Trophoblast cell (in vitro differentiated cells and primary cell): ENCODE measurements at regions not wholly inside any gene's neighbourhood (a gene's known extent, or its start where the extent isn't known, plus 50 kb on each side); places are given as distances from the start of the nearest gene placed in this dataset.
A peak's percentile ranks its signal among the peaks of the same experiment; 100 is the strongest.

Experiments
- DNase-seq, 2 donors: peaks; one replicate each; pipeline ENCODE4 v3.0.0-alpha.2; 2016
- H2AFZ ChIP-seq: 2 replicates; pipeline ENCODE4 v1.6.1; 2013; ENCODE audit warnings: low read length, moderate library complexity, mild to moderate bottlenecking; ENCODE audit not compliant: insufficient read depth, poor library complexity
- H2AK5ac ChIP-seq: 2 replicates; pipeline ENCODE4 v1.6.1; 2013; ENCODE audit warnings: mild to moderate bottlenecking, low read length
- H2BK120ac ChIP-seq: 2 replicates; pipeline ENCODE4 v1.6.1; 2013; ENCODE audit warnings: low read length, mild to moderate bottlenecking, moderate library complexity; ENCODE audit not compliant: insufficient read depth, poor library complexity
- H2BK12ac ChIP-seq: 2 replicates; pipeline ENCODE4 v1.6.1; 2013; ENCODE audit warnings: mild to moderate bottlenecking, low read length, moderate library complexity
- H2BK5ac ChIP-seq: 2 replicates; pipeline ENCODE4 v1.6.1; 2013; ENCODE audit warnings: low read length, low read depth, moderate library complexity, mild to moderate bottlenecking; ENCODE audit not compliant: poor library complexity
- H3K14ac ChIP-seq: 2 replicates; pipeline ENCODE4 v1.6.1; 2013; ENCODE audit warnings: mild to moderate bottlenecking, low read length
- H3K18ac ChIP-seq: 2 replicates; pipeline ENCODE4 v1.6.1; 2013; ENCODE audit warnings: mild to moderate bottlenecking, low read length
- H3K23ac ChIP-seq: 2 replicates; pipeline ENCODE4 v1.6.1; 2013; ENCODE audit warnings: low read length
- H3K27ac ChIP-seq: 2 replicates; pipeline ENCODE4 v1.5.1; 2013; ENCODE audit warnings: low read depth, mild to moderate bottlenecking, inconsistent platforms, low read length, moderate library complexity
- H3K27me3 ChIP-seq: 2 replicates; pipeline ENCODE4 v1.6.1; 2013; ENCODE audit warnings: inconsistent platforms, mild to moderate bottlenecking, low read length, moderate library complexity; ENCODE audit not compliant: insufficient read depth
- H3K36me3 ChIP-seq, 2 experiments: 1 replicate in 1 of 2; 2 replicates in 1 of 2; pipeline ENCODE4 v1.6.1; 2013; ENCODE audit warnings: low read length in 2 of 2, mild to moderate bottlenecking in 2 of 2, moderate library complexity in 1 of 2; ENCODE audit not compliant: insufficient read depth in 2 of 2, control insufficient read depth in 1 of 2
- H3K4ac ChIP-seq: 2 replicates; pipeline ENCODE4 v1.6.1; 2013; ENCODE audit warnings: low read depth, mild to moderate bottlenecking, low read length, moderate library complexity
- H3K4me1 ChIP-seq, 2 experiments: 1 replicate in 1 of 2; 2 replicates in 1 of 2; pipeline ENCODE4 v1.6.1; 2013; ENCODE audit warnings: low read length in 2 of 2, mild to moderate bottlenecking in 2 of 2, moderate library complexity in 1 of 2; ENCODE audit not compliant: insufficient read depth in 2 of 2, control insufficient read depth in 1 of 2
- H3K4me2 ChIP-seq: 2 replicates; pipeline ENCODE4 v1.6.1; 2013; ENCODE audit warnings: inconsistent platforms, mild to moderate bottlenecking, low read length, moderate library complexity
- H3K4me3 ChIP-seq: 2 replicates; pipeline ENCODE4 v1.5.1; 2013; ENCODE audit warnings: mild to moderate bottlenecking, low read depth, low read length, inconsistent platforms
- H3K79me1 ChIP-seq: one replicate; pipeline ENCODE4 v1.6.1; 2013; ENCODE audit warnings: low read length
- H3K79me2 ChIP-seq: 2 replicates; pipeline ENCODE4 v1.6.1; 2013; ENCODE audit warnings: low read length, mild to moderate bottlenecking; ENCODE audit not compliant: control insufficient read depth, insufficient read depth, poor library complexity
- H3K9ac ChIP-seq: 2 replicates; pipeline ENCODE4 v1.6.1; 2013; ENCODE audit warnings: mild to moderate bottlenecking, low read length
- H3K9me3 ChIP-seq: 2 replicates; pipeline ENCODE4 v1.6.1; 2013; ENCODE audit warnings: low read depth, mild to moderate bottlenecking, control low read depth, inconsistent platforms, low read length; ENCODE audit not compliant: insufficient read depth
- H4K12ac ChIP-seq: 2 replicates; pipeline ENCODE4 v1.6.1; 2013; ENCODE audit warnings: low read depth, mild to moderate bottlenecking, low read length, moderate library complexity
- H4K8ac ChIP-seq: 2 replicates; pipeline ENCODE4 v1.6.1; 2013; ENCODE audit warnings: low read depth, mild to moderate bottlenecking, low read length, moderate library complexity
- H4K91ac ChIP-seq: one replicate; pipeline ENCODE4 v1.6.1; 2013; ENCODE audit warnings: low read depth, mild to moderate bottlenecking, low read length, moderate library complexity
- WGBS: extraction: QIAGEN DNeasy Blood & Tissue Kit; methylation state at CpG from one replicate; pipeline ENCODE4 v1.1.7; 2013; ENCODE audit warnings: missing lambda C conversion rate; ENCODE audit not compliant: insufficient read length, insufficient coverage; ENCODE audit errors: extremely low coverage; 5-methylcytosine and 5-hydroxymethylcytosine counted together

- H2AK5ac ChIP-seq: no peak overlapping the region
- no peaks in the 10 kb centered on the region for H3K9me3 ChIP-seq
- no peak overlapping the region for H3K4ac ChIP-seq
- H4K8ac ChIP-seq: no peak overlapping the region
- WGBS: no CpG with 5 or more reads among the region's 4 CpGs
- H3K36me3 ChIP-seq: no peaks in the 10 kb centered on the region
- H3K4me1 ChIP-seq: peaks cover 0 to 3% of the 10 kb centered on the region in 2 experiments
- H3K23ac ChIP-seq: no peak overlapping the region
- H2BK120ac ChIP-seq: no peak overlapping the region
- no peak overlapping the region for H2BK12ac ChIP-seq
- H3K4me3 ChIP-seq: no peak overlapping the region
- no peak overlapping the region for H3K14ac ChIP-seq
- no peak overlapping the region for H3K18ac ChIP-seq
- no peak overlapping the region for H4K12ac ChIP-seq
- no peak overlapping the region for H3K4me2 ChIP-seq
- no peak overlapping the region for H2AFZ ChIP-seq
- H3K27me3 ChIP-seq: no peaks in the 10 kb centered on the region
- no peak overlapping the region for H3K9ac ChIP-seq
- H3K79me2 ChIP-seq: no peaks in the 10 kb centered on the region
- peak in 1 of 2 donors; percentile 11 for DNase-seq
- no peak overlapping the region for H3K27ac ChIP-seq
- H4K91ac ChIP-seq: no peak overlapping the region
- no peak overlapping the region for H2BK5ac ChIP-seq
- no peaks in the 10 kb centered on the region for H3K79me1 ChIP-seq
Measured at GRCh38 chr4:81714291-81714690, 242.6 kb upstream of the RASGEF1B start.

GRCh38 chr4:81712714-81713113 lies 241.0 kb upstream of the RASGEF1B start:
- Histone ChIP-seq H2AFZ (no peak overlapping the region), H3K4me2 (no peak overlapping the region), H4K8ac (no peak overlapping the region), H3K14ac (no peak overlapping the region), H2BK12ac (no peak overlapping the region), H3K79me1 (no peaks in the 10 kb centered on the region), H3K36me3 (no peaks in the 10 kb centered on the region), H3K79me2 (no peaks in the 10 kb centered on the region), H3K4ac (no peak overlapping the region), H3K9ac (no peak overlapping the region), H3K4me3 (no peak overlapping the region), H3K18ac (no peak overlapping the region), H4K12ac (no peak overlapping the region), H3K23ac (no peak overlapping the region), H3K27ac (no peak overlapping the region), H2BK120ac (no peak overlapping the region), H3K27me3 (no peaks in the 10 kb centered on the region), H2BK5ac (no peak overlapping the region), H3K9me3 (no peaks in the 10 kb centered on the region), H2AK5ac (no peak overlapping the region), H3K4me1 (peaks cover 0 to 3% of the 10 kb centered on the region in 2 experiments), H4K91ac (no peak overlapping the region)
- WGBS: no CpG with 5 or more reads among the region's 2 CpGs
- no peak for DNase-seq

GRCh38 chr4:81704461-81704860 lies 232.8 kb upstream of the RASGEF1B start:
- H3K27ac ChIP-seq: no peak overlapping the region
- H3K9ac ChIP-seq: no peak overlapping the region
- H2AK5ac ChIP-seq: no peak overlapping the region
- H4K91ac ChIP-seq: no peak overlapping the region
- H4K8ac ChIP-seq: no peak overlapping the region
- no peak overlapping the region for H3K4ac ChIP-seq
- H4K12ac ChIP-seq: no peak overlapping the region
- no peaks in the 10 kb centered on the region for H3K27me3 ChIP-seq
- H2AFZ ChIP-seq: no peak overlapping the region
- DNase-seq: no peak
- no peak overlapping the region for H2BK12ac ChIP-seq
- H3K23ac ChIP-seq: no peak overlapping the region
- no peaks in the 10 kb centered on the region for H3K79me2 ChIP-seq
- H2BK5ac ChIP-seq: no peak overlapping the region
- no peak overlapping the region for H3K4me3 ChIP-seq
- H3K4me1 ChIP-seq: no peaks in the 10 kb centered on the region
- no peaks in the 10 kb centered on the region for H3K9me3 ChIP-seq
- no peak overlapping the region for H2BK120ac ChIP-seq
- no peaks in the 10 kb centered on the region for H3K36me3 ChIP-seq
- no peak overlapping the region for H3K4me2 ChIP-seq
- no CpG with 5 or more reads among the region's 2 CpGs for WGBS
- H3K14ac ChIP-seq: no peak overlapping the region
- H3K79me1 ChIP-seq: no peaks in the 10 kb centered on the region
- H3K18ac ChIP-seq: no peak overlapping the region

- Histone ChIP-seq H3K18ac (no peak overlapping the region), H2BK12ac (no peak overlapping the region), H4K91ac (no peak overlapping the region), H3K9ac (no peak overlapping the region), H4K12ac (no peak overlapping the region), H3K23ac (no peak overlapping the region), H3K14ac (no peak overlapping the region), H4K8ac (no peak overlapping the region), H3K4me3 (no peak overlapping the region), H3K79me2 (no peaks in the 10 kb centered on the region), H3K9me3 (no peaks in the 10 kb centered on the region), H3K4me2 (no peak overlapping the region), H2BK120ac (no peak overlapping the region), H3K79me1 (no peaks in the 10 kb centered on the region), H3K36me3 (no peaks in the 10 kb centered on the region), H2BK5ac (no peak overlapping the region), H3K27ac (no peak overlapping the region), H3K27me3 (no peaks in the 10 kb centered on the region), H2AK5ac (no peak overlapping the region), H3K4ac (no peak overlapping the region), H3K4me1 (peaks cover 0 to 4% of the 10 kb centered on the region in 2 experiments), H2AFZ (no peak overlapping the region)
- no CpG with 5 or more reads among the region's 4 CpGs for WGBS
- DNase-seq: no peak
Measured at GRCh38 chr4:81700189-81700588, 228.5 kb upstream of the RASGEF1B start.
